PC-9 (cell line): ENCODE measurements at regions not wholly inside any gene's neighbourhood (a gene's known extent, or its start where the extent isn't known, plus 50 kb on each side); places are given as distances from the start of the nearest gene placed in this dataset.

ENCODE experiments used
- CTCF ChIP-seq: fragments of 200-600 bp; sonication (generic); conservative IDR thresholded peaks from 2 replicates; pipeline ENCODE4 v1.6.1; 2017; ENCODE audit warnings: mixed run types, antibody characterized with exemption, mild to moderate bottlenecking, moderate library complexity
- EZH2 ChIP-seq: fragments of 200-600 bp; sonication (generic); IDR thresholded peaks from 2 replicates; pipeline ENCODE4 v1.8.0; 2017; ENCODE audit warnings: antibody characterized with exemption, low read depth

GRCh38 chr11:35873721-35874120, 70.1 kb upstream of the LDLRAD3 start:
- TF ChIP-seq CTCF (no peak), EZH2 (no peak)
